Right atrium auricular region (tissue), 2 donors: ENCODE measurements at regions not wholly inside any gene's neighbourhood (a gene's known extent, or its start where the extent isn't known, plus 50 kb on each side); places are given as distances from the start of the nearest gene placed in this dataset.

Source experiments
- DNase-seq: peaks from one replicate; pipeline ENCODE4 v3.0.0-alpha.2; 2019; ENCODE audit warnings: low spot score
- H3K27ac ChIP-seq, 2 donors: fragments of 200-600 bp; sonication (generic); 1 replicate in 1 of 2; 2 replicates in 1 of 2; pipeline ENCODE4 v1.5.1; 2016 to 2019
- H3K27me3 ChIP-seq, 2 donors: fragments of 200-600 bp; sonication (generic); one replicate each; pipeline versions ENCODE4 v1.5.1 to v1.6.0; 2017 to 2019
- H3K36me3 ChIP-seq: fragments of 200-600 bp; sonication (generic); one replicate; pipeline ENCODE4 v1.5.1; 2016
- H3K4me1 ChIP-seq, 2 donors: fragments of 200-600 bp; sonication (generic); one replicate each; pipeline versions ENCODE4 v1.5.1 to v1.6.0; 2017 to 2019
- H3K4me3 ChIP-seq, 2 donors: fragments of 200-600 bp; sonication (generic); 1 replicate in 1 of 2; 2 replicates in 1 of 2; pipeline ENCODE4 v1.5.1; 2017 to 2019; ENCODE audit warnings: mild to moderate bottlenecking in 1 of 2, moderate library complexity in 1 of 2
- H3K9me3 ChIP-seq, 2 donors: fragments of 200-600 bp; sonication (generic); one replicate each; pipeline ENCODE4 v1.5.1; 2019
- TF ChIP-seq, protein P1 (sequence below), 2 donors: fragments of 200-600 bp; sonication (generic); IDR thresholded peaks; one replicate each; pipeline ENCODE4 v1.5.1; 2019; ENCODE audit warnings: antibody characterized with exemption in 2 of 2

DNA sequence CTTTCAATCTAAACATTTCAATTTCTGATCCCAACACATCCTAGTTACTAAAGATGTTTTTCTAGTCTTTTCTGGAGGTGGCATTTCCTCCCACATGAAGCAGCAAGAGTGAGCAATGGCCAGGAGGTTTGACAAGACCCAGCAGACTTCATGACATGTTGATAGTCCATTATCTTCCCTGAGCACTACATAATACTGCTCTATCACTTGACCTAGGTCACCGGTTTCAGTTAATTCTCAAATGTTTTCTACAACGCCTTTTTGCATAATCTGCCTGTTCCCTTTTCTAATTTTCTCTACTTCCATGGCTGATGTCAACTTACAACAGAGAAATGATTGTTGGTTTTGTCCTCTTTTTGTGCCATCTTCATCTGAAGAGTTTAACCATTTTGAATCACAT is 62.0 kb upstream of the GPRIN3 start:
- Histone ChIP-seq H3K36me3 (no peaks in the 10 kb centered on the region), H3K4me1 (no peaks in the 10 kb centered on the region)

DNA sequence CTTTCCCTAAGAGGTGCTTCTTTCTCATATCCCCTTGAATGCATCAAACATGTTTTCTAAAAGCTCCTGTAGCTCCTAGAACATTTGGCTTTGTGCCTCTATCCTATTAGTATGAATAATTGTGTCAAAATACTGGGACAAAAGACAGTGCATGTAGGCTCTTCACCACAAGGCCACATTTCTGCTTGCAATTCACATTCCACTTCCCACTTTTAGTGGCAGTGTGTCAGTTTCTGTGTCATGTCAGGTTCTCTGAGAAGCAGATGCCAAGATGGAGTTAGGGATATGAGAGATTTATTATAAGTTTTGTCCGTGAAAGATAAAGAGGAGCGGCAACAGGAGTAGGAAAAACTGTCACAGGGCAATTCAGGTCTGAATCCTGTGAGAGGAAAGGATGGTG is 61.3 kb upstream of the GPRIN3 start:
- H3K27ac ChIP-seq = no peak overlapping the region
- TF ChIP-seq, protein P1, sequence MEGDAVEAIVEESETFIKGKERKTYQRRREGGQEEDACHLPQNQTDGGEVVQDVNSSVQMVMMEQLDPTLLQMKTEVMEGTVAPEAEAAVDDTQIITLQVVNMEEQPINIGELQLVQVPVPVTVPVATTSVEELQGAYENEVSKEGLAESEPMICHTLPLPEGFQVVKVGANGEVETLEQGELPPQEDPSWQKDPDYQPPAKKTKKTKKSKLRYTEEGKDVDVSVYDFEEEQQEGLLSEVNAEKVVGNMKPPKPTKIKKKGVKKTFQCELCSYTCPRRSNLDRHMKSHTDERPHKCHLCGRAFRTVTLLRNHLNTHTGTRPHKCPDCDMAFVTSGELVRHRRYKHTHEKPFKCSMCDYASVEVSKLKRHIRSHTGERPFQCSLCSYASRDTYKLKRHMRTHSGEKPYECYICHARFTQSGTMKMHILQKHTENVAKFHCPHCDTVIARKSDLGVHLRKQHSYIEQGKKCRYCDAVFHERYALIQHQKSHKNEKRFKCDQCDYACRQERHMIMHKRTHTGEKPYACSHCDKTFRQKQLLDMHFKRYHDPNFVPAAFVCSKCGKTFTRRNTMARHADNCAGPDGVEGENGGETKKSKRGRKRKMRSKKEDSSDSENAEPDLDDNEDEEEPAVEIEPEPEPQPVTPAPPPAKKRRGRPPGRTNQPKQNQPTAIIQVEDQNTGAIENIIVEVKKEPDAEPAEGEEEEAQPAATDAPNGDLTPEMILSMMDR (IDR thresholded peaks at IDR 0.05) = no peak
- H3K27me3 ChIP-seq = no peaks in the 10 kb centered on the region
- no peaks in the 10 kb centered on the region for H3K9me3 ChIP-seq
- no peak overlapping the region for H3K4me3 ChIP-seq
- no peak for DNase-seq
- no peaks in the 10 kb centered on the region for H3K4me1 ChIP-seq
- H3K36me3 ChIP-seq = no peaks in the 10 kb centered on the region

More for the DNA sequence above, 62.0 kb upstream of the GPRIN3 start:
- TF ChIP-seq, protein P1 (IDR thresholded peaks at IDR 0.05) = no peak
- Histone ChIP-seq H3K27ac (no peak overlapping the region), H3K9me3 (no peaks in the 10 kb centered on the region), H3K27me3 (no peaks in the 10 kb centered on the region), H3K4me3 (no peak overlapping the region)
- DNase-seq = no peak

DNA sequence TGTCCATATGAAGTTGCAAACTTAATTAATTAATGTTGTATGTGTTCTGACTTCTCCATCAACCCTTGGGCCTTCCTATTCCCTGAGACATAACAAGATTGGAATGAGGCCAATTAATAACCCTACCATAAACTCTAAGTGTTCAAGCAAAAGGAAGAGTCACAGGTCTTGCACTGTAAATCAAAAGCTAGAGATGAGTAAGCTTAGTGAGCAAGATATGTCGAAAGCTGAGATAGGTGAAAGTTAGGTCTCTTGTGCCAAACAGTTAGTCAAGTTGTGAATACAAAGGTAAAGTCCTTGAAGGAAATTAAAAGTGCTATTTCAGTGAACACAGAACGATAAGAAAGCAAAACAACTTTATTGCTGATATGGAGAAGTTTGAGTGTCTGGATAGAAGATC is 58.2 kb upstream of the GPRIN3 start:
- H3K4me1 ChIP-seq = no peaks in the 10 kb centered on the region
- H3K36me3 ChIP-seq = no peaks in the 10 kb centered on the region
- TF ChIP-seq, protein P1 (IDR thresholded peaks at IDR 0.05) = no peak
- DNase-seq = no peak
- H3K4me3 ChIP-seq = no peak overlapping the region
- no peaks in the 10 kb centered on the region for H3K9me3 ChIP-seq
- no peak overlapping the region for H3K27ac ChIP-seq
- H3K27me3 ChIP-seq = no peaks in the 10 kb centered on the region

DNA sequence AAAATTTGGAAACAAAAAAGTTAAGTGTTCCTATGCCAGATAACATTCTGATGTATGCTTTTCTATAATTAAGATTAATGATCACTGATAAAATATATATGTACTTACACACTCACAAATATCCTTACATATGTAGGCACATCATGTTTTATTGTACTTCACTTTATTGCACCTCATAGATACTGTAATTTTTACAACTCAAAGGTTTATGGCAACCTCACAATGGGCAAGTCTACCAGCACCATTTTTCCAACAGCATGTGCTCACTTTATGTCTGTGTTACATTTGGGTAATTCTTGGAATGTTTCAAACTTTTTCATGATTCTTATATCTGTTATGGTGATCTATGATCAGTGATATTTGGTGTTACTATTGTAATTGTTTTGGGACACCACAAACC is 57.8 kb upstream of the GPRIN3 start:
- Histone ChIP-seq H3K27me3 (no peaks in the 10 kb centered on the region), H3K27ac (no peak overlapping the region), H3K4me3 (no peak overlapping the region), H3K9me3 (no peaks in the 10 kb centered on the region), H3K36me3 (no peaks in the 10 kb centered on the region), H3K4me1 (no peaks in the 10 kb centered on the region)
- DNase-seq = no peak
- TF ChIP-seq, protein P1 (IDR thresholded peaks at IDR 0.05) = no peak

DNA sequence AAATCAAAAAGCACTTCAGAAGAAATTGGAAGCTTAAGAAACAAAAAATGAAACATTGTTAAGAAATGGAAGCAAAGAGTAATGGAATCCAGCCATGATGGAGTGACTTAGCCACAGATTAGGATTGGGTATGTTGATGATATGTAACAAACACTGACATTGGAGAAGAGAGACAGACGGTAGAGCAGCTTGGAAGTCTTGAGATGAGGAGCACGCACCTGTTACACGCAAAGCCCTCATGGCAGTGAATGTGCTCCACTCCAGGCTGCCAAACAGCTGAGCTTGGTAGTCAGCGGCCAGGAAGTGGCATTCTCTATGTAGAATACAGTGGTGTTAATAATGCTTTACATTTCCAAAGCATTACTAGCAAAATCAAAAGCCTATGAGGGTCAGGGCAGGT is 56.9 kb upstream of the GPRIN3 start:
- Histone ChIP-seq H3K4me1 (no peaks in the 10 kb centered on the region), H3K9me3 (no peaks in the 10 kb centered on the region), H3K4me3 (no peak overlapping the region), H3K36me3 (no peaks in the 10 kb centered on the region), H3K27ac (no peak overlapping the region), H3K27me3 (no peaks in the 10 kb centered on the region)
- TF ChIP-seq, protein P1 (IDR thresholded peaks at IDR 0.05) = no peak
- no peak for DNase-seq

DNA sequence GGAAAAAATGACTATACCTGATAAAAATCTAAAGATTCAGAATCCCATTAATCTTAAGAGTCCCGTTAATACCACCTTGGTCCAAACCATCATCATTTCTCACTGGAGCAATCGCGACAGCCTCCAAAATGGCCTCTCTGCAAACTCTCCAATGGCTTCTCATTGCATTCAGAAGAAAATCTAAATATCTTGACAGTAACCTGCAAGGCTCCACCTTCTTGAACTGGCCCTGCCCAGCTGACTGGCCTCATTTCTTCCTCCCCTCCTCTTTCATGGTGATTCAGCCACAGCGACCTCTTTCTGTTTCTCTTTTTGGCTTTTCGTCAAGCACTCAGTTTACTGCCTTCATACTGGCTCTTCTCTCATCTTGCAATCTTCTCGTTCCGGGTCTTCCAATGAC is 56.2 kb upstream of the GPRIN3 start:
- TF ChIP-seq, protein P1 (IDR thresholded peaks at IDR 0.05) = no peak
- no peaks in the 10 kb centered on the region for H3K9me3 ChIP-seq
- no peaks in the 10 kb centered on the region for H3K27me3 ChIP-seq
- no peaks in the 10 kb centered on the region for H3K4me1 ChIP-seq
- no peak overlapping the region for H3K4me3 ChIP-seq
- no peak for DNase-seq
- H3K36me3 ChIP-seq = no peaks in the 10 kb centered on the region
- no peak overlapping the region for H3K27ac ChIP-seq
